HuH-7 (cell line): ENCODE measurements at regions not wholly inside any gene's neighbourhood (a gene's known extent, or its start where the extent isn't known, plus 50 kb on each side); places are given as distances from the start of the nearest gene placed in this dataset.

Experiments
- DNase-seq: peaks from one replicate; pipeline ENCODE4 v3.0.0; 2011; ENCODE audit warnings: low spot score

- DNase-seq: no peak
Observed at GRCh38 chr2:144156736-144157640, 362.9 kb downstream of the ZEB2 start.

DNA sequence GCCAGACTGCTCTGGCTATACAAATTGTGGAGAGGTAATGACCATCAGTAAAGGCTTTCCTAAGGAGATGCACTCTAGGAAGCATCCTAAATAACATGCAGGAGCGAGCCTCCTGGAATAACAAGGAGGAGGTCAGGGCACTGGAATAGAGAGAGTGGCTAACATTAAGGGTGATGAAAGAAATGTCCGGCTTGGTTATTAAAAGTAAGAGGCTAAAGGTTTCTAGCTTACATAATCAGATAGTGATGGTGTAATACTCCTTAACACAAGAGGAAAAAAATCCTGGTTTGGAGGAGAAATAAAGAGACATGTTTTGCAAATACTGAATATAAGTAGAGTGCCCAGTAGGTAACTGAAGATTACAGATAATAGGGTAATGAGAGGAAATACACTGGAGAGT is 365.7 kb downstream of the ZEB2 start:
- no peak for DNase-seq

GRCh38 chr2:144152817-144153271 is 367.1 kb downstream of the ZEB2 start:
- DNase-seq: no peak

DNA sequence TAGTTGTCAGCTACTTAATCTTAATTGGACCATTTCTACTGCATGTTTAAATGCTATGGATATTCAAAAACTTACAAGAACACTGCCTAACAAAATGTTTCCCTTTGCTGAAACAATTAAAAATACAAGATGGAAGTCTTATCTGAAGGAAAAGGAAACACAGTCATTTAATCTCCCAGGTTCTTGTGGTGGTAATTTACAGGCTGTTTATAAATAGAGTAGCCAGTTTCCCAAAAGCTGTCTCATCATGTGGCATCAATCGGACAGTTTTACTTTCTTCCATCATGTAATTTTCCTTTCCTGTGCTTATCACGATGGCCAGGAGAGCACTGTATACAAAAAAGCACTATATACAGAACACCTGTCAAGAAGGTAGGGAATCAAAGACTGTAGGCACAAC is 368.1 kb downstream of the ZEB2 start:
- DNase-seq: no peak

DNA sequence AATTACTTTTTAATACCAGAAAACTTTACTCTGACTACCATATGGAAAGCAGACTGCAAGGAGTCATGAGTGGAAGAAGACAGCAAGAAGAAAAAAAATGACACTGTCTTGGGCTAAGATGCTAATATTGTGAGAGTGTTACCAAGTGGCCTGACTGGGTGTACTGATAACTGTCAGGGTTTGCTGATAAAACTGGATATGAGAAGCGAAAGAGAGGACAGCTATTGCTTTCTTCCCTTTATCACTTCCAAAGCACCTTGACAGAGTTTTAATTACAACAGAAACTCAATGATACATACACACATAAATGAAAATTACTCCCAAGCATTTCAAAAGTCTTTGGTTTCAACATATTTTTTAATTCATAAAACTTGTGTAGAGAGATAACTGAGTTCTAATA is 368.5 kb downstream of the ZEB2 start:
- DNase-seq: no peak

- no peak for DNase-seq
Observed at GRCh38 chr2:144147356-144147755, 372.6 kb downstream of the ZEB2 start.

- DNase-seq: no peak
Observed at GRCh38 chr2:144146876-144147275, 373.0 kb downstream of the ZEB2 start.

DNA sequence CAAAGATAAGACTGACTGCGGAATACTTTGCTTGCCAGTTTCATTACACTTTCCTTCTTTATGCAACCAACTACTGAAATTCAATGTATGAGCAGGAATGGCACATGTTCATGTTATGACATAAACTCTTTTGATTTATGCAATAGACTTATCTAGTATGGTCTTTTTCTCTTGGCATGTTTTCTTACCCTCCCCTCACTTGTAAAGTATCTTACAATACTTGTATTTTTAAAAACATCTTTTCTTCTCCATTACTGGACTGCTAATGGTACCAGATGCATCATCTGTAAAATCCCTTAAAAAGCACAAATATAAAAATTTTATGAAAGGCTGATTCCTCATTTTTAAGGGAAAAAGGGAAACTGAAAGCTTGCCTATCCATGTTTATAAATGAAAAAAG is 373.8 kb downstream of the ZEB2 start:
- no peak for DNase-seq

DNA sequence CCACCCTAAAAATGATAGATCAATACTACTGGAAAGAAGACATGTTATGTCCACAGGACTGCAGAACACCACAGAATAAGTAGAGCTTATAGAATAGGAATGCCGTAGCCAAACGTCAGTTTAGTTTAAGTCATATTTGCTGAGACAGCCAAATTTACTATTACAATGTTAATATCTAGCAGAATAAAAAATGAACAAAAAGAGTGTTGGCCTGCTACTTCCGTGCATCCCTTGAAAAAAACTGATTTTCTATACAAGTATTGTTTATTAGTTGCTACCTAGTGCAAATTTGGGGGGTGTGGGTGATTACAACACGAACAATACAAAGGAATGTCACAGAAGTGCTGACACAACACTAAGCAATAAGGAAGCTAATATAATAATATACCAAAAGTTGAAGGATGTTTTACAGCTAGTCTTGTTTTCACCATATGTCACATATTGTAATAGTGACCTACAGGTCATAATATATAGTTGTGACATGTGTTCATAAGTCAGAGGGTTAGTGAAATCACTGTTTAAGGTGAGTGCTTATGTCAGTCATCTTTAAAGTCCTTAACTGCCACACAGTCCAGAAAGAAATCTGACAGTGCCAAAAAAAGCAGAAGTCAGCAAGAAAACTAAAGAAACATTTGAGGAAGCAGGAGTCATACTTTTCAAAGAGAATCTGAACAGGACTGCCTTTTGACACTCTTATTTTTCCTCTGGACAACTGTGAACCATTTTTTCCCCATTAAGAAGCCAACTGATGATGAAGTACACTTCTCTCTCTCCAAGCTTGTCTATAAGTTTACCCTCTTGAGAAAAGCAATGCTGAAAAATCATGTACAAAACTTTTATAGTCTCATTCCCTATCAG is 376.4 kb downstream of the ZEB2 start:
- DNase-seq: no peak

GRCh38 chr2:144140891-144141290 is 379.0 kb downstream of the ZEB2 start:
- no peak for DNase-seq

- DNase-seq: no peak
Observed at GRCh38 chr2:144137705-144138428, 382.1 kb downstream of the ZEB2 start.

DNA sequence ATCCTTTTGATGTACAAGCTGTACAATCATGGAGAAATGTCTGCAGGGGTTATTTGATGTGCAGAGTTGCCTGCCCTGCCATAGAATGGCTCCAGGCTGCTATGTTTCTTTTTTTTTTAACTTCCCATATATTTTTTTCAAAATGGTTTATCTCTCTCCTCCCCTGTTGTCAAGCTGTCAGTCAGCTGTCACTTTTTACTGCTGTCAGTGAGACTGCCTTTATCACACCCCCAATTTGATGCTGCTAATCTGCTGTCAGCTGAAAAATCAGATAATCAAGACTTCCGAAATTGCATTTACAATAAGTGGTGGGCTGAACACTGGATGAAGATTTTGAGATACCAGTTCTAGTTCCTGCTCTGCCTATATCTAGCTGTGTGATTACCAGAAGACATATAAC is 382.6 kb downstream of the ZEB2 start:
- DNase-seq: no peak

- DNase-seq: no peak
Observed at GRCh38 chr2:144136297-144137010, 383.5 kb downstream of the ZEB2 start.

GRCh38 chr2:144133936-144134665 is 385.8 kb downstream of the ZEB2 start:
- DNase-seq: no peak

GRCh38 chr2:144132357-144132756 is 387.6 kb downstream of the ZEB2 start:
- no peak for DNase-seq

DNA sequence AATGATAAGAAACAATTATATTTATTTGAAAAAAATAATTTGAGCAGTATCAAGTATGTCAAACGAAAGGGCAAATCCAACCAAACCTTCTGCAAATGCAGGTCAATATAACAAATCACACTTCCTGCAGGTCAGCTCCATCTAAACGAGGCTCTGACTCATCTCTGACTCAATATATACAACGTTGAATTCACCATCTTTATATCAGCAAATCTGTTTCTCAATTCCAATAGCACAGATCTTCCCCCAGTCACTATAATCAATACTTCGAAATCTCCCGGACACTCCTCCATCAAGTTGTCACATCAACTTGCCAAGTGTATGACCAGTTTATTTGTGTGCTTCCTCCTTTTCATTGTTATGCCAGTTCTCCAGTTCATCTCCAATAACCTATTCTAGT is 388.9 kb downstream of the ZEB2 start:
- DNase-seq: no peak

DNA sequence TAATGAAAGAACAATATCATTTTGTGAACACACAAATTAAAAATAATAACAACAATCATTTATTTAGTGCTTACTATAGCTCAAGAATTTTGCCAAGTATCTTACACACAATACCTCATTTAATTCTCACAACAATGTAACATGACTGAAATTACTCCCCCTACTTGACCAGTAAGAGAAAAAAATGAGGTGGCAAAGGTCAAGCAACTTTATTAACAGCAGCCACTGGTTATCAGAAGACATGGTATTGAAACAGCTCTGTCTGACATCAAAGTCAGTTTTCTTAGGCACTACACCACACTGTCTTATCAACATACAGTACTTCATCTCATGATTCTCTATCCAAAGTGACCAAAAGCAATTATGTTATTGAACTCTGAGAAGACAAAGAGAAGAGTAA is 389.4 kb downstream of the ZEB2 start:
- DNase-seq: no peak

DNA sequence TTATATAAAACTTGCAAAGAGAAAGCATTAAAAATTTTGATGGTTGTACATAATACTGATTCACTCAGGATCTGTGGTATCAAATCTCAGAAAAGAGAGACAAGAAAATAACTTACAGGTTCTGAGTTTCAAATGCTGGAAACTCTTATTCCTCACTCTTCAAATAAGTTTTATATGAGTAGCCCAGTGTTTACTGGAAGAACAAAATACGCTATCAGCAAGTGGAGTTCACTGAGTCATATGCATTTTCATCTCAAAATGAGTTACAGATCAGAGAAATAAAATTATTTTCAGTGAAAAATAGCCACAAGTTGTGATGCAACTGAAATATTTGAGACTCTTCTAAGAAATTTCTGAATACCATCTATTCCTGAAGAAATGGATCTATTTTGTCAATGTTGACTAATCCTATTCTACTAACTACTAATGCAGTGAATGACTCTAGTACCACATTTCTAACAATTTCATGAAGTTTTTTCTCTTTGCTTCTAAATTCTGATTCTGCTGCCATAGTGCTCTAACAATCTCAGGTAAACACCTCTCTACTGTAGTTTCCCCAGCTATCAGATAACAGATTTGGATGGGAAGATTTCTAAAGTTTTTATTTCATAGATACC is 391.7 kb downstream of the ZEB2 start:
- no peak for DNase-seq

GRCh38 chr2:144127693-144128092 is 392.2 kb downstream of the ZEB2 start:
- DNase-seq: no peak

- no peak for DNase-seq
Observed at GRCh38 chr2:144126302-144126701, 393.6 kb downstream of the ZEB2 start.

GRCh38 chr2:144125751-144126150 is 394.2 kb downstream of the ZEB2 start:
- no peak for DNase-seq
